OCI-LY1 (cell line): ENCODE measurements at regions not wholly inside any gene's neighbourhood (a gene's known extent, or its start where the extent isn't known, plus 50 kb on each side); places are given as distances from the start of the nearest gene placed in this dataset.

Experiments used
- H2AFZ ChIP-seq: fragments of 200-600 bp; sonication (generic), shearing (Covaris generic); 2 replicates; pipeline ENCODE4 v1.6.0; 2014; ENCODE audit warnings: antibody characterized with exemption, mild to moderate bottlenecking, low read length
- H3F3A ChIP-seq: fragments of 200-600 bp; sonication (generic), shearing (Covaris generic); 2 replicates; pipeline ENCODE4 v1.6.0; 2014; ENCODE audit warnings: mild to moderate bottlenecking, antibody characterized with exemption, low read length, moderate library complexity; ENCODE audit not compliant: insufficient read depth
- H3K27ac ChIP-seq: fragments of 200-600 bp; sonication (generic); 2 replicates; pipeline ENCODE4 v1.5.1; 2014; ENCODE audit warnings: low read length, mixed run types, mild to moderate bottlenecking, low read depth; ENCODE audit not compliant: poor library complexity, severe bottlenecking
- H3K27me3 ChIP-seq: fragments of 200-600 bp; sonication (generic); 2 replicates; pipeline ENCODE4 v1.6.0; 2014; ENCODE audit warnings: antibody characterized with exemption, mild to moderate bottlenecking, low read length, moderate library complexity; ENCODE audit not compliant: insufficient read depth
- H3K36me3 ChIP-seq: fragments of 200-600 bp; sonication (generic); 2 replicates; pipeline ENCODE4 v1.6.1; 2014; ENCODE audit warnings: mild to moderate bottlenecking, antibody characterized with exemption, low read length, moderate library complexity, mixed read lengths; ENCODE audit not compliant: insufficient read depth
- H3K4me1 ChIP-seq: fragments of 200-600 bp; sonication (generic); 2 replicates; pipeline ENCODE4 v1.5.1; 2014; ENCODE audit warnings: mild to moderate bottlenecking, low read length, moderate library complexity; ENCODE audit not compliant: insufficient read depth, severe bottlenecking
- H3K4me2 ChIP-seq: fragments of 200-600 bp; sonication (generic), shearing (Covaris generic); 2 replicates; pipeline ENCODE4 v1.6.1; 2014; ENCODE audit warnings: low read length
- H3K4me3 ChIP-seq: fragments of 200-600 bp; sonication (generic); 2 replicates; pipeline ENCODE4 v1.5.1; 2014; ENCODE audit warnings: low read length, low read depth, mild to moderate bottlenecking, mixed read lengths; ENCODE audit not compliant: poor library complexity, severe bottlenecking
- H3K79me2 ChIP-seq: fragments of 200-600 bp; shearing (Covaris generic); 2 replicates; pipeline ENCODE4 v1.6.1; 2016; ENCODE audit warnings: mixed run types, low read length, mixed read lengths; ENCODE audit not compliant: insufficient read depth
- H3K9ac ChIP-seq: fragments of 200-600 bp; sonication (generic), shearing (Covaris generic); 2 replicates; pipeline ENCODE4 v1.6.1; 2014; ENCODE audit warnings: mild to moderate bottlenecking, low read length, mixed read lengths
- H3K9me2 ChIP-seq: fragments of 200-600 bp; sonication (generic), shearing (Covaris generic); 2 replicates; pipeline ENCODE4 v1.6.1; 2014; ENCODE audit warnings: low read depth, mild to moderate bottlenecking, low read length, mixed read lengths
- H3K9me3 ChIP-seq: fragments of 200-600 bp; shearing (Covaris generic); 2 replicates; pipeline ENCODE4 v1.6.1; 2014; ENCODE audit warnings: low read length, mixed read lengths
- H4K20me1 ChIP-seq: fragments of 200-600 bp; sonication (generic), shearing (Covaris generic); 2 replicates; pipeline ENCODE4 v1.6.0; 2016; ENCODE audit warnings: mild to moderate bottlenecking, low read length; ENCODE audit not compliant: insufficient read depth
- CTCF ChIP-seq: fragments of 200-600 bp; sonication (generic), shearing (Covaris generic); IDR thresholded peaks from 2 replicates; pipeline ENCODE4 v1.5.1; 2017; ENCODE audit warnings: mild to moderate bottlenecking, antibody characterized with exemption, low read length, moderate library complexity, mixed read lengths
- EZH2 ChIP-seq: fragments of 200-600 bp; sonication (generic), shearing (Covaris generic); IDR thresholded peaks from 2 replicates; pipeline ENCODE4 v1.8.0; 2017; ENCODE audit warnings: borderline replicate concordance, mixed run types, mild to moderate bottlenecking, antibody characterized with exemption, low read length, moderate library complexity, mixed read lengths

GRCh38 chr10:43782814-43783213 is 134.1 kb upstream of the ZNF32 start:
- Histone ChIP-seq H3K9me3 (no peaks in the 10 kb centered on the region), H4K20me1 (no peaks in the 10 kb centered on the region), H3K4me3 (no peak overlapping the region), H3K27ac (no peak overlapping the region), H3K36me3 (no peaks in the 10 kb centered on the region), H3K4me2 (no peak overlapping the region), H3K9ac (no peak overlapping the region), H3K27me3 (no peaks in the 10 kb centered on the region), H3K4me1 (no peaks in the 10 kb centered on the region), H2AFZ (no peak overlapping the region), H3F3A (no peaks in the 10 kb centered on the region), H3K79me2 (no peaks in the 10 kb centered on the region), H3K9me2 (no peaks in the 10 kb centered on the region)
- TF ChIP-seq CTCF (no peak), EZH2 (no peak)

DNA sequence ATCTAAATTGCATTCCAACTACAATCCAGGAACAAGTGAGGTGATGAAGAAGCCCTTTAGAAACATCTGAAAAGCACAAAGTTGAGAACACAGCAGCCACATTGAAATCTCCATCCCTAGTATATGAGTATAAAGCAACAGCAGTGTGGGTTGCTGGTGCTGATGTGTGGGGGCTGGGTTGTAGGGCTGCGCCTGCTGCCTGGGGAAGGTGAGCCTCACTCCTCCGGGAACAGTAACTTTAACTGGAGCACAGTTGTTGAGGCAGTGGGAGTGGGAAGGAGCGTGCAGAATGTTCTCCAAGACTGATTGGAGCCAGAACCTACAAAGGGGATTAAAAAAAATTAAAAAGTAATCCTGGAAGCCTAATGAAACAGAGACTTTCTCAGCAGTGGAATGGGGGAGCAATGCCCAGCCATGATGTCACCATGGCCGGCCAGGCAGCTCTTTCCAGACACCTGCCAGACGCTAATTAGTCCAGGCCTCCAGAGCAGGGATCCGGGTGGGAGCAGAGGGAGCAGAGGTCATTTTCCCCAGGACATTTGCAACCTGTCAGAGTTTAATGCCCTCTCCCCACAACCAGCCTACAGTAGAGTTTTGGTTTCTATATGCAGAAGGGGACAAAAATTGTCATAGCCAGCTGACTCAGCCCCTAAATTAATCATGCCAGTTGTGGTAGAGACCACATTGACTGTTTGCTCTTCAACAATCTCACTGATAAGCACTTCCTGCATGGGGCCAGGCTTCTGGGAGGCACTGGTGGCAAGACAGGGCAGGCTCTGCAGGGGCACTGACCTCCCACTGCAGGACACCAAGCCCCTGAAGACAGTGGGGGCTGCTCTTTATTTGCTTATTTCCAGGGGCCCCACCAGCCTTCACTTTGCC is 133.0 kb upstream of the ZNF32 start:
- no peaks in the 10 kb centered on the region for H3F3A ChIP-seq
- no peak for TF ChIP-seq EZH2
- no peak for TF ChIP-seq CTCF
- H3K9me3 ChIP-seq, result no peaks in the 10 kb centered on the region
- no peaks in the 10 kb centered on the region for H3K4me1 ChIP-seq
- no peaks in the 10 kb centered on the region for H3K36me3 ChIP-seq
- H3K9ac ChIP-seq, result no peak overlapping the region
- no peak overlapping the region for H3K4me3 ChIP-seq
- no peak overlapping the region for H3K27ac ChIP-seq
- H3K4me2 ChIP-seq, result no peak overlapping the region
- no peaks in the 10 kb centered on the region for H3K79me2 ChIP-seq
- no peak overlapping the region for H2AFZ ChIP-seq
- no peaks in the 10 kb centered on the region for H3K9me2 ChIP-seq
- no peaks in the 10 kb centered on the region for H3K27me3 ChIP-seq
- H4K20me1 ChIP-seq, result no peaks in the 10 kb centered on the region

DNA sequence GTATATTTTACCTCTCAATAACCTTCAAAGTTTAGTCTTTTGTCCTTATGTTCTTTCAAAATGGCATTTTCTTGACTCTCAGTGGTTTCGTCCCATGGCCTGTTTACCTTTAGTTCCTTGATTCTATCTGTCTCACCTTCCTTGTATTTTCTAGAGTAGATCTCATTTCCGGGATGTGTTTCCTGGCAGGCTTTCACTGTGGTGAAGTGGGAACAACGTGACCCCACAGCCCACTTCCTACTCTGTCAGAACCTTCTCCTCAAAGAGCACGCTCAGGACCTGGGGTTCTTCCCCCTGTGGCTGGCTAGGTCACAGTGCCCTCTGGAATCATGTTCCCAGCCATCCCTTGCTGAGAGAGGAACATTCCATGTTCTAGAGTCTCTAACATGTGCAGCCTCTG is 129.9 kb upstream of the ZNF32 start:
- H3F3A ChIP-seq, result no peaks in the 10 kb centered on the region
- no peaks in the 10 kb centered on the region for H3K9me3 ChIP-seq
- H2AFZ ChIP-seq, result no peak overlapping the region
- TF ChIP-seq EZH2 (no peak), CTCF (no peak)
- no peaks in the 10 kb centered on the region for H3K36me3 ChIP-seq
- no peaks in the 10 kb centered on the region for H4K20me1 ChIP-seq
- H3K79me2 ChIP-seq, result no peaks in the 10 kb centered on the region
- H3K9me2 ChIP-seq, result no peaks in the 10 kb centered on the region
- H3K27ac ChIP-seq, result no peak overlapping the region
- no peak overlapping the region for H3K4me2 ChIP-seq
- no peak overlapping the region for H3K4me3 ChIP-seq
- no peaks in the 10 kb centered on the region for H3K4me1 ChIP-seq
- no peaks in the 10 kb centered on the region for H3K27me3 ChIP-seq
- no peak overlapping the region for H3K9ac ChIP-seq
